Endothelial cell of umbilical vein (primary cell): ENCODE measurements at regions not wholly inside any gene's neighbourhood (a gene's known extent, or its start where the extent isn't known, plus 50 kb on each side); places are given as distances from the start of the nearest gene placed in this dataset.

Experiments used
- BruUV-seq: library from RNA; stranded (reverse); fragments of 400-500 nt; replicated peaks from 2 replicates; lab custom pipeline; 2021; lab: Mats Ljungman, UMichigan
- CTCF ChIA-PET: fragments of 300-600, 350-600 bp; sonication (Branson Sonifier 250); formaldehyde crosslinking; loops from one replicate; lab custom pipeline; 2021; ENCODE audit warnings: antibody characterized with exemption, inconsistent platforms; lab: Charles Lee
- POLR2A ChIA-PET: fragments of 300-600, 350-600 bp; sonication (Branson Sonifier 250); formaldehyde crosslinking; loops from one replicate; lab custom pipeline; 2021; ENCODE audit warnings: antibody characterized with exemption, inconsistent platforms; lab: Charles Lee
- DNase-seq: peaks from one replicate; pipeline ENCODE4 v3.0.0-alpha.2; 2011; ENCODE audit warnings: low read depth, low spot score
- FAIRE-seq: peaks from 2 replicates; lab custom pipeline; 2011; peaks lifted over from hg19 to GRCh38; lab: Jason Lieb, UNC
- H2AFZ ChIP-seq: 2 replicates; pipeline ENCODE4 v1.6.0; 2012; ENCODE audit warnings: low read depth, low read length, control low read depth, inconsistent platforms
- H3K27ac ChIP-seq: 2 replicates; pipeline ENCODE4 v1.5.1; 2011; ENCODE audit warnings: low read depth, mild to moderate bottlenecking, control low read depth, low read length, moderate library complexity; ENCODE audit not compliant: insufficient read depth
- H3K27me3 ChIP-seq, 2 experiments: 2 replicates each; pipeline versions ENCODE4 v1.6.0 to v1.6.1; 2011; ENCODE audit warnings: low read length in 2 of 2, mixed read lengths in 1 of 2; ENCODE audit not compliant: control insufficient read depth in 2 of 2, insufficient read depth in 2 of 2
- H3K36me3 ChIP-seq, 2 experiments: 2 replicates in 1 of 2; 3 replicates in 1 of 2; pipeline ENCODE4 v1.5.1; 2011; ENCODE audit warnings: low read length in 2 of 2, mild to moderate bottlenecking in 1 of 2, moderate library complexity in 1 of 2; ENCODE audit not compliant: control insufficient read depth in 2 of 2, insufficient read depth in 2 of 2; ENCODE audit errors: extremely low read depth in 1 of 2
- H3K4me1 ChIP-seq: 3 replicates; pipeline ENCODE4 v1.5.1; 2011; ENCODE audit warnings: mild to moderate bottlenecking, low read length; ENCODE audit not compliant: control insufficient read depth, insufficient read depth; ENCODE audit errors: extremely low read depth
- H3K4me2 ChIP-seq: 2 replicates; pipeline ENCODE4 v1.6.1; 2011; ENCODE audit warnings: low read length, control low read depth, mixed read lengths; ENCODE audit not compliant: insufficient read depth
- H3K4me3 ChIP-seq, 3 experiments: fragments of 200-600 bp in 1 of 3; sonication (generic), shearing (Covaris generic) in 1 of 3; replicated peaks in 1 of 3; 2 replicates each; pipeline ENCODE4 v1.5.1; 2011 to 2016; ENCODE audit warnings: control low read depth in 3 of 3, low read length in 3 of 3, mild to moderate bottlenecking in 2 of 3, inconsistent platforms in 1 of 3, low read depth in 1 of 3, moderate library complexity in 1 of 3; ENCODE audit not compliant: insufficient read depth in 1 of 3
- H3K79me2 ChIP-seq: 2 replicates; pipeline ENCODE4 v1.6.0; 2012; ENCODE audit warnings: low read length, inconsistent platforms; ENCODE audit not compliant: control insufficient read depth, insufficient read depth
- H3K9ac ChIP-seq: replicated peaks from 2 replicates; pipeline ENCODE3; 2011; ENCODE audit warnings: low read length, control low read depth; ENCODE audit not compliant: insufficient read depth; ENCODE audit errors: extremely low read depth
- H3K9me1 ChIP-seq: replicated peaks from 3 replicates; pipeline ENCODE4 v1.6.0; 2011; ENCODE audit warnings: mild to moderate bottlenecking, low read length; ENCODE audit not compliant: control insufficient read depth, insufficient read depth; ENCODE audit errors: extremely low read depth
- H3K9me3 ChIP-seq: replicated peaks from 2 replicates; pipeline ENCODE4 v1.5.1; 2012; ENCODE audit warnings: low read length, inconsistent platforms; ENCODE audit not compliant: control insufficient read depth, insufficient read depth
- H4K20me1 ChIP-seq: replicated peaks from 2 replicates; pipeline ENCODE3; 2011; ENCODE audit warnings: mild to moderate bottlenecking, low read length; ENCODE audit not compliant: control insufficient read depth, insufficient read depth; ENCODE audit errors: extremely low read depth
- CTCF ChIP-seq, 2 donors: IDR thresholded peaks; 1 replicate in 1 of 2; 2 replicates in 1 of 2; pipeline ENCODE4 v1.5.1; 2011; ENCODE audit warnings: low read length in 2 of 2, mild to moderate bottlenecking in 2 of 2, moderate library complexity in 2 of 2, control low read depth in 1 of 2, inconsistent platforms in 1 of 2, low read depth in 1 of 2; ENCODE audit not compliant: insufficient read depth in 1 of 2; ENCODE audit errors: extremely low read depth in 1 of 2
- EZH2 ChIP-seq: IDR thresholded peaks from 2 replicates; pipeline ENCODE4 v1.6.1; 2012; ENCODE audit warnings: borderline replicate concordance, low read depth, mild to moderate bottlenecking, moderate library complexity, low read length, inconsistent platforms; ENCODE audit not compliant: severe bottlenecking
- FOS ChIP-seq: IDR thresholded peaks from 2 replicates; pipeline ENCODE4 v1.6.1; 2011; ENCODE audit warnings: mild to moderate bottlenecking, low read length, moderate library complexity, borderline replicate concordance; ENCODE audit not compliant: insufficient read depth
- GATA2 ChIP-seq: IDR thresholded peaks from 2 replicates; pipeline ENCODE4 v1.7.0; 2011; ENCODE audit warnings: low read depth, mild to moderate bottlenecking, moderate library complexity, mixed read lengths, low read length; ENCODE audit not compliant: insufficient read length, insufficient read depth
- JUN ChIP-seq: IDR thresholded peaks from 2 replicates; pipeline ENCODE4 v1.6.1; 2011; ENCODE audit warnings: borderline replicate concordance, low read depth; ENCODE audit not compliant: insufficient read length, insufficient read depth
- POLR2A ChIP-seq: IDR thresholded peaks from 2 replicates; pipeline ENCODE4 v1.6.1; 2012; ENCODE audit warnings: low read depth, mild to moderate bottlenecking, control low read depth, low read length
- POLR2AphosphoS5 ChIP-seq: IDR thresholded peaks from 2 replicates; pipeline ENCODE4 v1.6.1; 2012; ENCODE audit warnings: low read depth, mild to moderate bottlenecking, control low read depth, low read length, moderate library complexity; ENCODE audit not compliant: insufficient read depth
- dilution Hi-C: fragments of 300-500 bp; cut with MboI; formaldehyde crosslinking; loops from one replicate; pipeline ENCODE4 v1.15.0; 2019; ENCODE audit warnings: low sequenced_read_pairs; ENCODE audit not compliant: extremely low pct_ligation_motif_present
- intact Hi-C: fragments of 100-400 bp; cut with micrococcal nuclease; formaldehyde crosslinking; loops from one replicate; pipeline ENCODE4 v1.10.0; 2022

GRCh38 chr13:104593251-104593576, 1527.0 kb upstream of the SLC10A2 start:
- BruUV-seq: no TSS peak
- POLR2A ChIA-PET: no interaction called here
- H3K36me3 ChIP-seq: no peaks in the 10 kb centered on the region
- FAIRE-seq: no peak
- H2AFZ ChIP-seq: no peak overlapping the region
- intact Hi-C loops (no loop called here), dilution Hi-C loops (no loop called here)
- H3K4me1 ChIP-seq: no peaks in the 10 kb centered on the region
- H3K27me3 ChIP-seq: no peaks in the 10 kb centered on the region
- TF ChIP-seq FOS (no peak), JUN (no peak), POLR2A (no peak)
- H3K9me3 ChIP-seq: no peaks in the 10 kb centered on the region
- H3K9me1 ChIP-seq: no peaks in the 10 kb centered on the region
- no peak overlapping the region for H3K4me2 ChIP-seq
- no peak overlapping the region for H3K4me3 ChIP-seq
- DNase-seq: no peak
- no peak overlapping the region for H3K27ac ChIP-seq
- H4K20me1 ChIP-seq: no peaks in the 10 kb centered on the region
- no peaks in the 10 kb centered on the region for H3K79me2 ChIP-seq
- CTCF ChIA-PET: interaction anchor here (0.8 kb wide), 1 partner anchor 181 kb away, joined by 3 read pairs; no protein-coding TSS in a partner anchor
- H3K9ac ChIP-seq: no peak overlapping the region

- ChIA-PET CTCF (interaction anchor here (0.8 kb wide), 1 partner anchor 181 kb away, joined by 3 read pairs; no protein-coding TSS in a partner anchor), POLR2A (no interaction called here)
- no peaks in the 10 kb centered on the region for H3K36me3 ChIP-seq
- H3K9me3 ChIP-seq: no peaks in the 10 kb centered on the region
- H2AFZ ChIP-seq: no peak overlapping the region
- FAIRE-seq (no peak), DNase-seq (no peak)
- no peak overlapping the region for H3K4me3 ChIP-seq
- no peaks in the 10 kb centered on the region for H3K27me3 ChIP-seq
- no peaks in the 10 kb centered on the region for H3K9me1 ChIP-seq
- BruUV-seq: no TSS peak
- H3K4me1 ChIP-seq: no peaks in the 10 kb centered on the region
- H3K9ac ChIP-seq: no peak overlapping the region
- no peaks in the 10 kb centered on the region for H3K79me2 ChIP-seq
- dilution Hi-C loops: no loop called here
- H3K4me2 ChIP-seq: no peak overlapping the region
- H4K20me1 ChIP-seq: no peaks in the 10 kb centered on the region
- H3K27ac ChIP-seq: no peak overlapping the region
- TF ChIP-seq EZH2 (no peak), JUN (no peak), POLR2AphosphoS5 (no peak), GATA2 (no peak), CTCF (IDR thresholded peaks at IDR 0.05; ENCODE audit: extremely low read depth in 1 of 2, insufficient read depth in 1 of 2, low read depth in 1 of 2, low read length in 2 of 2) (no peak), FOS (no peak)
- intact Hi-C loops: no loop called here
Observed at GRCh38 chr13:104592545-104593250, 1526.5 kb upstream of the SLC10A2 start.
